ENCODE measurements at regions not wholly inside any gene's neighbourhood (a gene's known extent, or its start where the extent isn't known, plus 50 kb on each side); places are given as distances from the start of the nearest gene placed in this dataset.

- Histone ChIP-seq H3K27ac (ENCODE audit: low read depth in 1 of 2, low read length in 1 of 2) (peak overlapping the region in 1 of 2 donors; percentile 61), H3K9me3 (ENCODE audit: control insufficient read depth in 4 of 4, insufficient read depth in 3 of 4, low read length in 3 of 4) (no peaks in the 10 kb centered on the region), H3K4me3 (no peak overlapping the region), H3K9ac (ENCODE audit: insufficient read depth in 1 of 2, low read length in 2 of 2) (no peak overlapping the region), H3K36me3 (ENCODE audit: control insufficient read depth in 4 of 4, insufficient read depth in 4 of 4, low read length in 4 of 4) (no peaks in the 10 kb centered on the region), H3K4me1 (ENCODE audit: control insufficient read depth in 5 of 5, insufficient read depth in 5 of 5, low read length in 5 of 5) (peaks cover 0 to 20% (median 8%) of the 10 kb centered on the region in 5 donors), H3K27me3 (ENCODE audit: control insufficient read depth in 3 of 3, insufficient read depth in 3 of 3, low read length in 2 of 3) (no peaks in the 10 kb centered on the region)
- ATAC-seq (ENCODE audit: insufficient read depth, low FRiP score) (no peak), DNase-seq (peak; percentile 12 to 94 (median 91))
- WGBS, 2 donors, result 37 to 74% methylated on average over 1 of the region's 1 CpG
- TF ChIP-seq CTCF (IDR thresholded peaks at IDR 0.05; ENCODE audit: control extremely low read depth, extremely low read depth), result no peak
Observed at GRCh38 chr3:151630938-151631441, 102.7 kb upstream of the AADACL2 start.

- H3K36me3 ChIP-seq (ENCODE audit: control insufficient read depth in 4 of 4, insufficient read depth in 4 of 4, low read length in 4 of 4), result no peaks in the 10 kb centered on the region
- DNase-seq, result no peak
- no peak overlapping the region for H3K4me3 ChIP-seq
- TF ChIP-seq CTCF (IDR thresholded peaks at IDR 0.05; ENCODE audit: control extremely low read depth, extremely low read depth), result no peak
- H3K27me3 ChIP-seq (ENCODE audit: control insufficient read depth in 3 of 3, insufficient read depth in 3 of 3, low read length in 2 of 3), result no peaks in the 10 kb centered on the region
- peaks cover 0 to 27% (median 8%) of the 10 kb centered on the region in 5 donors for H3K4me1 ChIP-seq (ENCODE audit: control insufficient read depth in 5 of 5, insufficient read depth in 5 of 5, low read length in 5 of 5)
- 59 to 90% methylated on average over 3 of the region's 3 CpGs for WGBS, 2 donors
- H3K9me3 ChIP-seq (ENCODE audit: control insufficient read depth in 4 of 4, insufficient read depth in 3 of 4, low read length in 3 of 4), result no peaks in the 10 kb centered on the region
- no peak for ATAC-seq (ENCODE audit: insufficient read depth, low FRiP score)
- H3K9ac ChIP-seq (ENCODE audit: insufficient read depth in 1 of 2, low read length in 2 of 2), result no peak overlapping the region
- H3K27ac ChIP-seq (ENCODE audit: low read depth in 1 of 2, low read length in 1 of 2), result no peak overlapping the region
Observed at GRCh38 chr3:151630035-151630434, 103.7 kb upstream of the AADACL2 start.

GRCh38 chr3:151625586-151625985, 108.1 kb upstream of the AADACL2 start:
- H3K27ac ChIP-seq (ENCODE audit: low read depth in 1 of 2, low read length in 1 of 2), result no peak overlapping the region
- DNase-seq (no peak), ATAC-seq (ENCODE audit: insufficient read depth, low FRiP score) (no peak)
- no peak overlapping the region for H3K4me3 ChIP-seq
- H3K36me3 ChIP-seq (ENCODE audit: control insufficient read depth in 4 of 4, insufficient read depth in 4 of 4, low read length in 4 of 4), result no peaks in the 10 kb centered on the region
- peaks cover 0 to 16% (median 1%) of the 10 kb centered on the region in 5 donors for H3K4me1 ChIP-seq (ENCODE audit: control insufficient read depth in 5 of 5, insufficient read depth in 5 of 5, low read length in 5 of 5)
- no peak for TF ChIP-seq CTCF (IDR thresholded peaks at IDR 0.05; ENCODE audit: control extremely low read depth, extremely low read depth)
- no peak overlapping the region for H3K9ac ChIP-seq (ENCODE audit: insufficient read depth in 1 of 2, low read length in 2 of 2)
- 72 to 84% methylated on average over 1 of the region's 1 CpG for WGBS, 2 donors
- no peaks in the 10 kb centered on the region for H3K27me3 ChIP-seq (ENCODE audit: control insufficient read depth in 3 of 3, insufficient read depth in 3 of 3, low read length in 2 of 3)
- no peaks in the 10 kb centered on the region for H3K9me3 ChIP-seq (ENCODE audit: control insufficient read depth in 4 of 4, insufficient read depth in 3 of 4, low read length in 3 of 4)

GRCh38 chr3:151625086-151625485, 108.6 kb upstream of the AADACL2 start:
- no peak for TF ChIP-seq CTCF (IDR thresholded peaks at IDR 0.05; ENCODE audit: control extremely low read depth, extremely low read depth)
- DNase-seq (peak in 2 of 3 donors; percentile 23 to 45), ATAC-seq (ENCODE audit: insufficient read depth, low FRiP score) (no peak)
- Histone ChIP-seq H3K4me3 (no peak overlapping the region), H3K36me3 (ENCODE audit: control insufficient read depth in 4 of 4, insufficient read depth in 4 of 4, low read length in 4 of 4) (no peaks in the 10 kb centered on the region), H3K9ac (ENCODE audit: insufficient read depth in 1 of 2, low read length in 2 of 2) (no peak overlapping the region), H3K27me3 (ENCODE audit: control insufficient read depth in 3 of 3, insufficient read depth in 3 of 3, low read length in 2 of 3) (no peaks in the 10 kb centered on the region), H3K9me3 (ENCODE audit: control insufficient read depth in 4 of 4, insufficient read depth in 3 of 4, low read length in 3 of 4) (no peaks in the 10 kb centered on the region), H3K4me1 (ENCODE audit: control insufficient read depth in 5 of 5, insufficient read depth in 5 of 5, low read length in 5 of 5) (peaks cover 0 to 16% (median 1%) of the 10 kb centered on the region in 5 donors), H3K27ac (ENCODE audit: low read depth in 1 of 2, low read length in 1 of 2) (no peak overlapping the region)
- WGBS, 2 donors, result 75 to 82% methylated on average over 3 of the region's 3 CpGs

Measured in lung (tissue), 11 donors.